ENCODE measurements at regions not wholly inside any gene's neighbourhood (a gene's known extent, or its start where the extent isn't known, plus 50 kb on each side); places are given as distances from the start of the nearest gene placed in this dataset.

GRCh38 chr4:184537269-184538022 is 63.1 kb upstream of the IRF2 start:
- no peaks in the 10 kb centered on the region for H3K9me3 ChIP-seq
- H3K36me3 ChIP-seq = no peaks in the 10 kb centered on the region
- no peak for TF ChIP-seq EP300 (IDR thresholded peaks at IDR 0.05)
- TF ChIP-seq POLR2AphosphoS5 (IDR thresholded peaks at IDR 0.05) = peak; percentile 99
- TF ChIP-seq POLR2A (IDR thresholded peaks at IDR 0.05; ENCODE audit: low read depth) = peak; percentile 67
- TF ChIP-seq CTCF (IDR thresholded peaks at IDR 0.05) = no peak
- no peaks in the 10 kb centered on the region for H3K27me3 ChIP-seq
- WGBS = 1% methylated on average over 28 of the region's 29 CpGs
- H3K4me1 ChIP-seq = peaks cover 31 to 38% (median 38%) of the 10 kb centered on the region in 4 donors
- intact Hi-C loops (cut with DNase I) = loop anchor here (1.0 to 5.0 kb wide), 5 partner anchors 63 to 273 kb away; partner anchors contain the start of genes CASP3, IRF2 and PRIMPOL
- H3K27ac ChIP-seq (replicated peaks in 1 of 4) = peak overlapping the region; percentile 91 to 96 (median 94)
- DNase-seq (ENCODE audit: extremely low spot score) = peak; percentile 99
- peak overlapping the region; percentile 62 to 80 (median 68) for H3K4me3 ChIP-seq

GRCh38 chr4:184536881-184537248 is 62.5 kb upstream of the IRF2 start:
- peak; percentile 66 for DNase-seq (ENCODE audit: extremely low spot score)
- intact Hi-C loops (cut with DNase I) = loop anchor here (1.0 to 5.0 kb wide), 4 partner anchors 63 to 250 kb away; partner anchors contain the start of genes CASP3, IRF2 and PRIMPOL
- 18% methylated on average over 5 of the region's 5 CpGs for WGBS

GRCh38 chr4:184536065-184536880 is 61.9 kb upstream of the IRF2 start:
- Histone ChIP-seq H3K4me1 (peaks cover 31 to 38% (median 38%) of the 10 kb centered on the region in 4 donors), H3K36me3 (no peaks in the 10 kb centered on the region), H3K27ac (replicated peaks in 1 of 4) (peak overlapping the region; percentile 91 to 96 (median 94)), H3K27me3 (no peaks in the 10 kb centered on the region), H3K9me3 (no peaks in the 10 kb centered on the region), H3K4me3 (peak overlapping the region; percentile 62 to 80 (median 68))
- 71% methylated on average over 10 of the region's 10 CpGs for WGBS
- intact Hi-C loops (cut with DNase I) = loop anchor here (5.0 kb wide), 3 partner anchors 111 to 249 kb away; partner anchors contain the start of genes CASP3 and PRIMPOL
- DNase-seq (ENCODE audit: extremely low spot score) = peak; percentile 68
- TF ChIP-seq POLR2A (IDR thresholded peaks at IDR 0.05; ENCODE audit: low read depth) (no peak), EP300 (IDR thresholded peaks at IDR 0.05) (no peak), CTCF (IDR thresholded peaks at IDR 0.05) (no peak), POLR2AphosphoS5 (IDR thresholded peaks at IDR 0.05) (no peak)

More at GRCh38 chr4:184536881-184537248, 62.5 kb upstream of the IRF2 start:
- H3K4me1 ChIP-seq = peaks cover 31 to 38% (median 38%) of the 10 kb centered on the region in 4 donors
- peak overlapping the region; percentile 91 to 96 (median 94) for H3K27ac ChIP-seq (replicated peaks in 1 of 4)
- no peaks in the 10 kb centered on the region for H3K36me3 ChIP-seq
- no peaks in the 10 kb centered on the region for H3K27me3 ChIP-seq
- TF ChIP-seq CTCF (IDR thresholded peaks at IDR 0.05) (no peak), POLR2AphosphoS5 (IDR thresholded peaks at IDR 0.05) (no peak), POLR2A (IDR thresholded peaks at IDR 0.05; ENCODE audit: low read depth) (no peak), EP300 (IDR thresholded peaks at IDR 0.05) (no peak)
- no peaks in the 10 kb centered on the region for H3K9me3 ChIP-seq
- peak overlapping the region; percentile 62 to 80 (median 68) for H3K4me3 ChIP-seq

- peaks cover 31 to 41% (median 38%) of the 10 kb centered on the region in 4 donors for H3K4me1 ChIP-seq
- H3K9me3 ChIP-seq = no peaks in the 10 kb centered on the region
- peak overlapping the region in 1 of 4 donors; percentile 6 for H3K4me3 ChIP-seq
- intact Hi-C loops (cut with DNase I) = loop anchor here (5.0 kb wide), 4 partner anchors 113 to 247 kb away; partner anchors contain the start of genes CASP3 and PRIMPOL
- TF ChIP-seq POLR2A (IDR thresholded peaks at IDR 0.05; ENCODE audit: low read depth) (no peak), POLR2AphosphoS5 (IDR thresholded peaks at IDR 0.05) (peak in 1 of 2 donors; percentile 25)
- peak; percentile 50 for DNase-seq (ENCODE audit: extremely low spot score)
- no peaks in the 10 kb centered on the region for H3K27me3 ChIP-seq
- WGBS = 67% methylated on average over 5 of the region's 5 CpGs
- H3K36me3 ChIP-seq = no peaks in the 10 kb centered on the region
- H3K27ac ChIP-seq (replicated peaks in 1 of 4) = peak overlapping the region; percentile 63 to 94 (median 92)
Observed at GRCh38 chr4:184534511-184535391, 60.4 kb upstream of the IRF2 start.

Data from esophagus muscularis mucosa (tissue), 4 donors.